Fibroblast of lung (primary cell): ENCODE measurements at regions not wholly inside any gene's neighbourhood (a gene's known extent, or its start where the extent isn't known, plus 50 kb on each side); places are given as distances from the start of the nearest gene placed in this dataset.

Source experiments
- EZH2 ChIP-seq: IDR thresholded peaks from 2 replicates; pipeline ENCODE4 v1.5.1; 2012; ENCODE audit warnings: low read length, control low read depth, mild to moderate bottlenecking; ENCODE audit errors: missing control alignments
- TF ChIP-seq, protein P1 (sequence below), 2 donors: IDR thresholded peaks in 1 of 2; conservative IDR thresholded peaks in 1 of 2; 1 replicate in 1 of 2; 2 replicates in 1 of 2; pipeline ENCODE4 v1.5.1; 2011 to 2012; ENCODE audit warnings: low read length in 2 of 2, control low read depth in 1 of 2, inconsistent platforms in 1 of 2, low read depth in 1 of 2, mild to moderate bottlenecking in 1 of 2

DNA sequence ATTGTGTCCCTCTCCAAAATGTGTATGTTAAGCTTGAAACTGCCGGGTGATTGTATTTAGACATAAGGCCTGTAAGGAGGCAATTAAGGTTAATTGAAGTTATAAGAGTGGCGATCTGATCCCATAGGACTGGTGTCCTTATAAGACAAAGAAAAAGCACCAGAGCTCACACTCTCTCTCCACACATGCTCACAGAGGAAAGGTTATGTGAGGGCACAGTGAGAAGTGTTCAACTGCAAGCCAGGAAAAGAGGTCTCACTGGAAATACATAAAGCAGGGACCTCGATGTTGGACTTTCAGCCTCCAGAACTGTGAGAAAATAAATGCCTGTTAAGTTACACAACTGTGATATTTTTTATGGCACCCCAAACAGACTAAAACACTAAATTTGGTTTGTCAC lies 1233.8 kb upstream of the CNTN5 start:
- TF ChIP-seq, protein P1, sequence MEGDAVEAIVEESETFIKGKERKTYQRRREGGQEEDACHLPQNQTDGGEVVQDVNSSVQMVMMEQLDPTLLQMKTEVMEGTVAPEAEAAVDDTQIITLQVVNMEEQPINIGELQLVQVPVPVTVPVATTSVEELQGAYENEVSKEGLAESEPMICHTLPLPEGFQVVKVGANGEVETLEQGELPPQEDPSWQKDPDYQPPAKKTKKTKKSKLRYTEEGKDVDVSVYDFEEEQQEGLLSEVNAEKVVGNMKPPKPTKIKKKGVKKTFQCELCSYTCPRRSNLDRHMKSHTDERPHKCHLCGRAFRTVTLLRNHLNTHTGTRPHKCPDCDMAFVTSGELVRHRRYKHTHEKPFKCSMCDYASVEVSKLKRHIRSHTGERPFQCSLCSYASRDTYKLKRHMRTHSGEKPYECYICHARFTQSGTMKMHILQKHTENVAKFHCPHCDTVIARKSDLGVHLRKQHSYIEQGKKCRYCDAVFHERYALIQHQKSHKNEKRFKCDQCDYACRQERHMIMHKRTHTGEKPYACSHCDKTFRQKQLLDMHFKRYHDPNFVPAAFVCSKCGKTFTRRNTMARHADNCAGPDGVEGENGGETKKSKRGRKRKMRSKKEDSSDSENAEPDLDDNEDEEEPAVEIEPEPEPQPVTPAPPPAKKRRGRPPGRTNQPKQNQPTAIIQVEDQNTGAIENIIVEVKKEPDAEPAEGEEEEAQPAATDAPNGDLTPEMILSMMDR (conservative IDR thresholded peaks at IDR 0.05 in 1 of 2, IDR thresholded peaks at IDR 0.05 in 1 of 2; ENCODE audit: low read depth in 1 of 2, low read length in 2 of 2): no peak
- TF ChIP-seq EZH2: no peak
